ENCODE measurements at regions not wholly inside any gene's neighbourhood (a gene's known extent, or its start where the extent isn't known, plus 50 kb on each side); places are given as distances from the start of the nearest gene placed in this dataset.

GRCh38 chr11:116452461-116452860 lies 320.3 kb downstream of the BUD13 start:
- DNase-seq (ENCODE audit: low read depth in 1 of 2, low spot score in 1 of 2), result no peak

- DNase-seq (ENCODE audit: low read depth in 1 of 2, low spot score in 1 of 2), result no peak
Measured at GRCh38 chr11:116449522-116449921, 323.3 kb downstream of the BUD13 start.

- no peak for DNase-seq (ENCODE audit: low read depth in 1 of 2, low spot score in 1 of 2)
Measured at GRCh38 chr11:116446048-116446941, 326.5 kb downstream of the BUD13 start.

GRCh38 chr11:116445108-116446047 lies 327.4 kb downstream of the BUD13 start:
- DNase-seq (ENCODE audit: low read depth in 1 of 2, low spot score in 1 of 2), result no peak

- DNase-seq (ENCODE audit: low read depth in 1 of 2, low spot score in 1 of 2), result no peak
Measured at GRCh38 chr11:116442238-116442752, 330.5 kb downstream of the BUD13 start.

- no peak for DNase-seq (ENCODE audit: low read depth in 1 of 2, low spot score in 1 of 2)
Measured at GRCh38 chr11:116439361-116439677, 333.5 kb downstream of the BUD13 start.

GRCh38 chr11:116438651-116439360 lies 334.0 kb downstream of the BUD13 start:
- DNase-seq (ENCODE audit: low read depth in 1 of 2, low spot score in 1 of 2), result no peak

GRCh38 chr11:116434986-116435385 lies 337.8 kb downstream of the BUD13 start:
- no peak for DNase-seq (ENCODE audit: low read depth in 1 of 2, low spot score in 1 of 2)

- DNase-seq (ENCODE audit: low read depth in 1 of 2, low spot score in 1 of 2), result no peak
Measured at GRCh38 chr11:116432301-116432700, 340.5 kb downstream of the BUD13 start.

- no peak for DNase-seq (ENCODE audit: low read depth in 1 of 2, low spot score in 1 of 2)
Measured at GRCh38 chr11:116431842-116432241, 340.9 kb downstream of the BUD13 start.

GRCh38 chr11:116428638-116428975 lies 344.2 kb downstream of the BUD13 start:
- DNase-seq (ENCODE audit: low read depth in 1 of 2, low spot score in 1 of 2), result no peak

- DNase-seq (ENCODE audit: low read depth in 1 of 2, low spot score in 1 of 2), result no peak
Measured at GRCh38 chr11:116427903-116428637, 344.7 kb downstream of the BUD13 start.

GRCh38 chr11:116427337-116427902 lies 345.4 kb downstream of the BUD13 start:
- DNase-seq (ENCODE audit: low read depth in 1 of 2, low spot score in 1 of 2), result no peak

- no peak for DNase-seq (ENCODE audit: low read depth in 1 of 2, low spot score in 1 of 2)
Measured at GRCh38 chr11:116426761-116427160, 346.0 kb downstream of the BUD13 start.

GRCh38 chr11:116424615-116425261 lies 348.0 kb downstream of the BUD13 start:
- DNase-seq (ENCODE audit: low read depth in 1 of 2, low spot score in 1 of 2), result no peak

GRCh38 chr11:116422956-116423600 lies 349.7 kb downstream of the BUD13 start:
- DNase-seq (ENCODE audit: low read depth in 1 of 2, low spot score in 1 of 2), result no peak

- DNase-seq (ENCODE audit: low read depth in 1 of 2, low spot score in 1 of 2), result no peak
Measured at GRCh38 chr11:116422556-116422955, 350.2 kb downstream of the BUD13 start.

GRCh38 chr11:116421529-116422185 lies 351.1 kb downstream of the BUD13 start:
- no peak for DNase-seq (ENCODE audit: low read depth in 1 of 2, low spot score in 1 of 2)

Data from stimulated activated CD4-positive, alpha-beta T cell treated with anti-CD3 and anti-CD28 coated beads, Interleukin-15, amount 100 ng/mL, for 1 hour (primary cell).